GM18951 (cell line): ENCODE measurements at regions not wholly inside any gene's neighbourhood (a gene's known extent, or its start where the extent isn't known, plus 50 kb on each side); places are given as distances from the start of the nearest gene placed in this dataset.
"Not testable (repeated sequence)": the region's sequence is repeated elsewhere in the genome, so short reads cannot be mapped to it uniquely, and the experiment has no call there.

Source experiments
- POLR2A ChIP-seq: IDR thresholded peaks from 4 replicates; pipeline ENCODE4 v1.6.1; 2011; ENCODE audit warnings: mild to moderate bottlenecking; ENCODE audit not compliant: insufficient read length, insufficient read depth; ENCODE audit errors: extremely low read depth
- in situ Hi-C: fragments of 300-500 bp; cut with MboI; formaldehyde crosslinking; loops from one replicate; pipeline ENCODE4 v1.12.0; 2022; ENCODE audit warnings: low sequenced_read_pairs, mixed read lengths, inconsistent platforms; ENCODE audit not compliant: unreplicated experiment

- no peak for TF ChIP-seq POLR2A
- in situ Hi-C loops: no loop called here
These were observed 634.0 kb upstream of the FSHR start for GRCh38 chr2:49788300-49788699.

DNA sequence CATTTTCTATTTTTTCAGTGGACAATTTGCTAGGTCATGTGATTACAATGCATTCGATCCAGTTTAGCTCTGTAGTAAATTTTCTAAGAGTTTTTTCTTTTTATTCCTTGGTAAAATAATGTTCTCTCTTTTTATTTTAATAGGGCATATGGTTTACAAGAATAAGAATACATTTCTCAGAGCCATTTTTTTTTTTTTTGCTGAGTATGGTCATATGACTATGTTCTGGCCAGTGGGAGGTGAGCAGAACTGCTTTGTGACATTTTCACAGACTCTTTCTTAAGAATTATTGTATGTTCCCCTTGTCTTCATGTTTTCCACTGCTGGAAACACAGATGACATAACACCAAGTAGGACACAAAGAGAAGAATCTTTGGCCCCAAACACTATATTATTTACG lies 626.6 kb upstream of the FSHR start:
- in situ Hi-C loops: no loop called here
- TF ChIP-seq POLR2A: no peak

DNA sequence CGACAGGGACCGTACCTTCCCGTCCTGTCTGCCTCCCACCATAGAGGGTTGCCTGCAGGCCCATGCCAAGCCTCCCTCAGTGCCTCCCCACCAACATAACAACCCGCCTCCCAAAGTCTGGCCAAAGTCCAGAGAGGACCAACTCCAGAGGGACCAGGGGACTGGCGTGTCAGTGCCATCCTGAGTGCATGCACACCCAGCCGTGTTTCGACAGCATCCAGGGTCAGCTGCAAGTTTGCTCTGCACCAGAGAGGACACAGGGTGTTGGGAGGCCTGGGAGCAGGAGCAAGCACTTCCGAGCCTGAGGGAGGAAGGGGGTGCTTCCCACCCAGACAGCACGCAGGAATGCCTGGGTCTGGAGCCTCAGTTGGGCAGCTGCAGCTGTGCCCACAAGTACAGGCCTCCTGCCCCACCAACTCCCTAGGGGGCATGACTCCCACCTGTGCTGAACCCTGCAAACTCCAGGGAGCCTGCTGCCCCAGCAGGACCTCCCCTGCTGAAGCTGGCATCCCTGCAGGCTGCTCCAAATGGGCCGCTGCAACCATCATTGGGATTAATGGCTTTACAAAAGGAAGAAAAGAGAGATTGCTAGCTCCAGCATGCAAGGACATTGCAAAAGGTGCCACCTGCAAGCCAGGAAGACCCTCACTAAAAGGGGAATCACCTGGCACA lies 618.1 kb upstream of the FSHR start:
- TF ChIP-seq POLR2A: no peak
- in situ Hi-C loops: no loop called here

DNA sequence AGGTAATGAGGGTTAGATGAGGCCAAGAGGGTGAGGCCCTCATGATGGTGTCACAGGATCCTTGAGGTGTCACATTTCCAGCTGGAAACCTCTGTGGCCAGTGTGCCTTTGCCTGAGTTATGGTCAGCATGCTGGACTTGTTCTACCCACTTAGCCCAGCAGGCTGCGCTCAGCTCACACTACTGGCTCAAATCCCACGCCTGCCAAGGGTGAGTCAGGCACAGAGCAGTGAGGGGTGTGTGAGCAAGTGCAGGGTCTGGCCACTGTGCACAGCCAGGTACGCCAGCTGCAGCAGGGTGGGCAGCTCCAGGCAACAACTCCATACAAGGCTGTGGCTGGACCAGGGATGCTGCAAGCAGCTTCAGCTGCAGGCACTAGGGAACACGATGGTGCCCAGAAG lies 616.6 kb upstream of the FSHR start:
- no peak for TF ChIP-seq POLR2A
- in situ Hi-C loops: no loop called here

DNA sequence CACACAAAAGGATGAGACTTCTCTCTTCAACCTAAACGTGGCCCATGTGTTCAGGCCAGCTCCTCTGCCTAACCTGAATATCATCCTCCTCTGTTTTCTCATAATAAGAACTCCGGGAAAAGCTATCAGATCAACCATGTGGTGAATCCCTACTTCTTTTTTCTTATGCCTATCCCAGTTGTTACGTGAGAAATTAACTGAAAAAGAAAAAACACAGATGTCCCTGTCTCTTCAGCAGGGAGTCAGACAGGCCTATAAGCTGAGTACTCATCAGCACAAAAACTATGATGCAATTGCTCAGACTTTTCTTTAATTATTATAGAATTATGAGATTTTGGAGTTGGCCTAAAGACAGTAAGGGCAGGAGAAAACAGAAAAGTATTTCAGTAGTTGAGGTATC lies 613.0 kb upstream of the FSHR start:
- TF ChIP-seq POLR2A: no peak
- in situ Hi-C loops: no loop called here

DNA sequence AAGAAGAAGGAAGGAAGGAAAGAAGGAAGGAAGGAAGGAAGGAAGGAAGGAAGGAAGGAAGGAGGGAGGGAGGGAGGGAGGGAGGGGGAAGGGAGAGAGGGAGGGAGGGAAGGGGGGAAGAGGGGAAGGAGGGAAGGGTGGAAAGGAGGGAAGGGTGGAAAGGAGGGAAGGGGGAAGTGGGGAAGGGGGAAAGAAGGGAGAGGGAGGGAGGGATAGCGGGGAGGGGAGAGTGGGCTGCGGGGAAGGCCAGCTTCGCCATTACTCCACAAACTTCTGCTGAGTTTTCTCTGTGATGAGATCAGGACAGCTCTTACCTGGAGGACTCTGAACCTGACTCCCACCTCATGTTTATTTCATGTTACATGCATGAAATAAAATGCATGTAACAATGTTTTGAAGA lies 601.5 kb upstream of the FSHR start:
- in situ Hi-C loops: no loop called here
- no peak for TF ChIP-seq POLR2A

GRCh38 chr2:49754381-49754780 lies 600.1 kb upstream of the FSHR start:
- in situ Hi-C loops: no loop called here
- TF ChIP-seq POLR2A: no peak

- no peak for TF ChIP-seq POLR2A
- in situ Hi-C loops: no loop called here
These were observed 599.1 kb upstream of the FSHR start for GRCh38 chr2:49753344-49753985.

- no peak for TF ChIP-seq POLR2A
- in situ Hi-C loops: no loop called here
These were observed 583.3 kb upstream of the FSHR start for GRCh38 chr2:49737606-49738005.

DNA sequence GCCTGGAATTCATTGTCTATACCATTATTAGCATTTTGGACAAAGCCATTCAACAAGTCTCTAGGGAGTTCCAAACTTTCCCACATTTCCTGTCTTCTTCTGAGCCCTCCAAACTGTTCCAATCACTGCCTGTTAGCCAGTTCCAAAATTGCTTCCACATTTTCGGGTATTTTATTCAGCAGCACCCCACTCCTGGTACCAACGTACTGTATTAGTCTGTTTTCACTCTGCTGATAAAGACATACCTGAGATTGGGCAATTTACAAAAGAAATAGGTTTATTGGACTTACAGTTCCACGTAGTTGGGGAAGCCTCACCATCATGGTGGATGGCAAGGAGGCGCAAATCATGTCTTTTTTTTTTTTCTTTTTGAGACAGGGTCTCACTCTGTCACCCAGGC lies 578.6 kb upstream of the FSHR start:
- in situ Hi-C loops: not testable (repeated sequence)

DNA sequence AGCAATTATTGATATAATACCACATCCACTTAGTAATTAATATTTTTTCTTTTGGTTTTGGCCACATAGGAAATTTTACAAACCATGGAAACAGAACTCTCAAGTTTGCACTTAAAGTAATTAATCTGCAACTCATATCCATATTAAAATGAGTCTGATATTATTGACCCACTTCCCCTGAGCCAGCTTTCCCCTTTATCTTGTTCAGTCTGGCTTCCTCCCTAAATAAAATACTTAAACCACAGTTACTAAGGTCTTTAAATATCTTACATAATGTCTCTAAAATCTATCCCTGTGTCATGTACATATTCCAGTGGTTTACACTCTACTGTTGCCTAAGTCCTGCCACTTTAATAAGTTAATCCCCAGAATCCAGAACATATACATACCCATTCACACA lies 564.9 kb upstream of the FSHR start:
- in situ Hi-C loops: no loop called here
- TF ChIP-seq POLR2A: no peak

- in situ Hi-C loops: no loop called here
- no peak for TF ChIP-seq POLR2A
These were observed 561.3 kb upstream of the FSHR start for GRCh38 chr2:49715597-49715996.

DNA sequence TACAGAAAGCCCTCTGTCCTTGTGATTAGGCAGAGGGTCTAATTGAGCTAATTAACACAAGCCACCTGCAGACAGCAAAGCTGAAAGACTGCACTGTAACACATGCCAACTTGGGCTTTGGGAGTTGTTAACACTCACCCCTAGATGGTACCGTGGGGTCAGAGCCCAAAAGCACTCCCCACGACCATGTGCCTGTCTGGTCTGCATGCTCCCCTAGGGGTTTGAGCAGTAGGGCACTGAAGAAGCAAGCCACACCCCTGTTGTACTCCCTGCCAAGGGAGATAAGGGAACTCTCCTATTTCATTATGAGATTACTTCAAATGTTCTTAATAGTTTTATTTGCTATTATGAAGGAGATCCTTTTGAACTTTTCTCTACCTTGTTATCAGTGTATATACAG lies 560.1 kb upstream of the FSHR start:
- in situ Hi-C loops: no loop called here
- TF ChIP-seq POLR2A: no peak

DNA sequence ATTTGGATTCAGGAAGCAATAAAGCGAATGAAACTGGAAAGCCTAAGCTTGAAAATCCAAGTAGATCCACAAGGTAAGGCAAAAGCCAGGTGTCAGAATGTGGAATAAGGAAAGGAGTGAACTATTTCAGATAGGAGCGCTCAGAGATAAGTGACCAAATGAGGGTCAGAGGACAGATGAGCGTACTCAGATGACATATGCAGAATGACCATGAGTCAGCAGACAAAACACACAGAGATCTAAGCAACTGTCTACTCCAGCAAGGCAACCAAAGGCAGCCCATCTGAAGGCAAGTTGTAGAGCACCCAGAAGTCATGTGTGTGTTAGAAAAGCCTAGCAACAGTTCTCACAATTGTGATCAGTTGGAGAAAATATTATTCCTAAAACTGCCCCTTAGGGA lies 548.4 kb upstream of the FSHR start:
- in situ Hi-C loops: no loop called here
- no peak for TF ChIP-seq POLR2A

- TF ChIP-seq POLR2A: no peak
- in situ Hi-C loops: no loop called here
These were observed 539.6 kb upstream of the FSHR start for GRCh38 chr2:49693961-49694360.

DNA sequence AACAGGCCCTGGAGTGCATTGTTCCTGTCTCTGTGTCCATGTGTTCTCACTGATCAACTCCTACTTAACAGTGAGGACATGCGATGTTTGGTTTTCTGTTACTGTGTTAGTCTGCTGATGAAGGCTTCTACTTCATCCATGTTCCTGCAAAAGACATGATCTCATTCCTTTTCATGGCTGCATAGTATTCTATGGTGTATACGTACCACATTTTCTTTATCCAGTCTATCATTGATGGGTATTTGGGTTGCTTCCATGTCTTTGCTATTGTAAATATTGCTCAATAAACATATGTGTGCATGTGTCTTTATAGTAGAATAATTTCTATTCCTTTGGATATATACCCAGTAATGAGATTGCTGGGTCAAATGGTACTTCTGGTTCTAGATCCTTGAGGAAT lies 537.7 kb upstream of the FSHR start:
- in situ Hi-C loops: not testable (repeated sequence)
